Loucy (cell line): ENCODE measurements at regions not wholly inside any gene's neighbourhood (a gene's known extent, or its start where the extent isn't known, plus 50 kb on each side); places are given as distances from the start of the nearest gene placed in this dataset.

ENCODE experiments used
- EZH2phosphoT487 ChIP-seq: fragments of 200-600 bp; IDR thresholded peaks from 2 replicates; pipeline ENCODE4 v1.6.1; 2018; ENCODE audit warnings: antibody characterized with exemption, mild to moderate bottlenecking, moderate library complexity, borderline replicate concordance
- TF ChIP-seq, protein P1 (sequence below): fragments of 200-600 bp; sonication (generic); conservative IDR thresholded peaks from 2 replicates; pipeline ENCODE4 v1.5.1; 2014; ENCODE audit warnings: mild to moderate bottlenecking, antibody characterized with exemption, low read length

DNA sequence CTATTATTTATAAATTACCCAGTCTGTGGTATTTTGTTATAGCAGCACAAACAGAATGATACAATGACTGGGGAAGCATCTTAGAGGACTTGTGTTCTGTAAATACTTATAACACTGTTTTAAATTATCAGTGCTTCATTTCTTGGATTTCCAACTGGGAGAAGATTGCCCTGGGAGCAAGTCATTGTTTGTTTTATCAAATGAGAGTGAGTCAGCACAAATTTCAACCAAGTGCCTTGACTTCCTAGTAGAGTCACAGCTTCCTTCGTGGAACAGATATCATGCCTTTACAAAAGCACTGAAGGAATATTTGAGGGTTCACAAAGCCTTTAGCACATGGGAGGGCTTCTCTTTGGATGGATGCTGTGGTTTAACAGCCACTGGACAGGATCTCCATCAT lies 234.1 kb downstream of the KTN1 start:
- TF ChIP-seq, protein P1, sequence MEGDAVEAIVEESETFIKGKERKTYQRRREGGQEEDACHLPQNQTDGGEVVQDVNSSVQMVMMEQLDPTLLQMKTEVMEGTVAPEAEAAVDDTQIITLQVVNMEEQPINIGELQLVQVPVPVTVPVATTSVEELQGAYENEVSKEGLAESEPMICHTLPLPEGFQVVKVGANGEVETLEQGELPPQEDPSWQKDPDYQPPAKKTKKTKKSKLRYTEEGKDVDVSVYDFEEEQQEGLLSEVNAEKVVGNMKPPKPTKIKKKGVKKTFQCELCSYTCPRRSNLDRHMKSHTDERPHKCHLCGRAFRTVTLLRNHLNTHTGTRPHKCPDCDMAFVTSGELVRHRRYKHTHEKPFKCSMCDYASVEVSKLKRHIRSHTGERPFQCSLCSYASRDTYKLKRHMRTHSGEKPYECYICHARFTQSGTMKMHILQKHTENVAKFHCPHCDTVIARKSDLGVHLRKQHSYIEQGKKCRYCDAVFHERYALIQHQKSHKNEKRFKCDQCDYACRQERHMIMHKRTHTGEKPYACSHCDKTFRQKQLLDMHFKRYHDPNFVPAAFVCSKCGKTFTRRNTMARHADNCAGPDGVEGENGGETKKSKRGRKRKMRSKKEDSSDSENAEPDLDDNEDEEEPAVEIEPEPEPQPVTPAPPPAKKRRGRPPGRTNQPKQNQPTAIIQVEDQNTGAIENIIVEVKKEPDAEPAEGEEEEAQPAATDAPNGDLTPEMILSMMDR, result no peak
- no peak for TF ChIP-seq EZH2phosphoT487
